Raji (cell line): ENCODE measurements at regions not wholly inside any gene's neighbourhood (a gene's known extent, or its start where the extent isn't known, plus 50 kb on each side); places are given as distances from the start of the nearest gene placed in this dataset.

Experiments
- POLR2A ChIP-seq: IDR thresholded peaks from 2 replicates; pipeline ENCODE4 v1.6.1; 2011; ENCODE audit warnings: low read depth, low read length, control low read depth; ENCODE audit not compliant: insufficient read depth

DNA sequence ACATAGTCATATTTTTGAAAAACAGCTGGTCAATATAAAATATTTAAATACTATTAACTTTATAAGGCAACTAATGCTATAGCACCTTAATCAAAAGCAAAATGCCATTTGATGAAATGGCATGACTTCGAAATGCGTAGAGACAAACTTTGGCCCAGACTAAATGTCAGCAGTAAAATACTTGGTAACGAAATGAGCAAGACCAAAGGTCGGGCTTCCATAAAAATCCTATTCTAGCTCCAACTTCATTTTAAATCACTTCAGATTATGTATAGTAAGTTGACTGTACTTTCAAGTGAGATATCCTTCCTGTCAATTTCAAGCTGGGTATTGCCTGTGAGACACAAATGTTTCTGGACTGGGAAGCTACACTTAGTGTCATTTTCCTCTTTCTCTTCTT lies 805.4 kb upstream of the ZNF608 start:
- TF ChIP-seq POLR2A: no peak

DNA sequence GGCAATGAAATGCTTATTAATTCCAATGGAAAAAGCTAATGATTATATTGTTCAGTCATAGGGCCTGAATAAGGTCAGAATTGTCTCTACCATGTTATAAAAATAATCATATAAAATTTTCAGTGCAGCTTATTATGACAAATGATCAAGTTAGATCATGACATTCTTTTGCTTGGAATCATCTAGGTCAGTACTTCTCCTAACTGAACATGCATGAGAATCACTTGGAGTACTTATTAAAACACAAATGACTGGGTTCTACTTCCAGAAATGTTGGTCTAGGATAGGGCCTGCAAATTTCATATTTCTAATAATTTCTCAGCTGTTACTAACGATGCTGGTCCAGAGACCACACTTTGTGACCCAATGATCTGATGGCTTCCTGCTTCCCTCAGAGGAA lies 806.0 kb upstream of the ZNF608 start:
- no peak for TF ChIP-seq POLR2A

DNA sequence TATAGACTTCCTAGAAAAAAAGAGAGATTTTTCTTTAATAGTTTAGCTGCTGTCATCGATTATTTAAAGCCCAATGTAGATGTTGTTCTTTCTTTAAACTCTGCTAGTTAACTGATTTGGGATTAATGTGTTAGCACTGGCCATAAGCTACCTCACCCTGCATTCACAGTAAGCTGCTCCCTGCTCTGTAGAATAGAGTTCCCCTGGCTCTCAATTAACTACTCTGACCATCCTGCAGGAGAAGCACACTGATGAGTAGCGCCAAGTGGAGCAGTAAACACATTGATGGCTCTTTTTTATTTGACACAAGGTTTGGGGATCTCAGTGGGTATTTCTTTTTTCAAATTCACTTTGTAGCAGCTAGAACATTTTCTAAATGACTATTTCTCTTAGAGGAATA lies 807.9 kb upstream of the ZNF608 start:
- no peak for TF ChIP-seq POLR2A

DNA sequence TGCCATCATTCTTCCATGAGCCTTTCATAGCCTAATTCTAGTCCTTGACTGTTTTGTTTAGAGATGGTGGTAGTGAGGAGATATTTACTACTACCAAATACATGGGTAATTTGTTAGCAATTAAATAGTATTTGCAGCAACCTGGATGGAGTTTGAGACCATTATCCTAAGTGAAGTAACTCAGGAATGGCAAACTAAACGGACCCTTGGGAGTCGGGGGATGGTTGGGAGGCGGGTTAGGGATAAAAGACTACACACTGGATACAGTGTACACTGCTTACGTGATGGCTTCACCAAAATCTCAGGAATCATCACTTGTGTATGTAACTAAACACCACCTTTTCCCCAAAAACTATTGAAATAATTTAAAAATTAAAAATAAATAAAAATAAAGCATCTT lies 809.2 kb upstream of the ZNF608 start:
- TF ChIP-seq POLR2A: no peak

DNA sequence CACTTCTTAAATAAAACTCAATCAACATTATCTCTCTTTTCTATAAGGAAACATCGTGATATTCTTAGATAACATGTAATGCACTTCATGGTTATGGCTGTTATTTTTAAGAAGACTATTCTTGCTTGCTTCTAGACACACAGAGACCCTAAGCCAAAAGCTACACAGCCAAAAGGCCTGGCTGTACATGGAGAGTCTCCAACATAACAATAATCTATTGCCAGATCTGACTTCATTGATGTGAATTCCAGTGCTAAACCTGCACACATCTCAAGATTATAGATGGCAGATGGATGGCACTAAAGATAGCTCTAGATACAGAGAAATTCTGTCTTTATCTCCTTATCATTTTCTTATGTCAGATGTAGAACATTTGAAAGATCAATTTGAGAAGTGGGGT lies 811.6 kb upstream of the ZNF608 start:
- TF ChIP-seq POLR2A: no peak

DNA sequence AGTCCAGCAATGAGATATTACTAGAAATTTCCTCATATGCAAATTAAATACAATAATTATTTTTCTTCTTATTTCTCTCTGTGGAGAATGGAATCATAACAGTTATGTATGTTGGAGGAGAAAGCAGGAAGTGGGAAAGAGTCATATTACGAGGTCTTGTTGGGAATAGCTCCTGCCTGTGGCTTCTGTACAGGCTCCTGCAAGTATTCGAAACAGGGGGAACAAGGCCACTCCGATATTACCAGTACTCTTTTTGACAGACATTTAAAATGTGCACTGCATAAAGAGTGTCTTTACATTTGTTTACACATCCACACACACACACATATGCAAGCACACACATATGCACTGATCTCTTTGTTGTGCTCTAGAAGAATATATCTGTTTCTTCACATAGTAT lies 812.0 kb upstream of the ZNF608 start:
- TF ChIP-seq POLR2A: no peak

DNA sequence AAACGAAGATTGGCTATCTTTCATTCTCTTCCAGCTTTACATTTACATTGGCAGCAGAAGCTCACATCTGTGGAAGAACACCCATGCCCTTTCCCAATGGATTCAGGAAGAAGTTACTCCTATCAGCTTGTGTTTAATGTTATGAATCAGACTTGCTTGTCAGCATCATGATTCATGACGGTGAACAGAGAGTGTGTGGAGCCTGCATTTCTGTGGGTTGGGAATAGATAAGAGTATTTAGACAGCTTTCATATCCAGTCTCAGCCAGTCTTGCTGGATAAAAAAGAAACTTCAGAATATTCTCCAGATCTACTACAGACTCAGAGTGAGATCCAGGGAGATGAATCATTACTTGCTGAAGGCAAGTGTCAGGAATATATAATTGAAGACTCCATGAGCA lies 812.9 kb upstream of the ZNF608 start:
- no peak for TF ChIP-seq POLR2A

DNA sequence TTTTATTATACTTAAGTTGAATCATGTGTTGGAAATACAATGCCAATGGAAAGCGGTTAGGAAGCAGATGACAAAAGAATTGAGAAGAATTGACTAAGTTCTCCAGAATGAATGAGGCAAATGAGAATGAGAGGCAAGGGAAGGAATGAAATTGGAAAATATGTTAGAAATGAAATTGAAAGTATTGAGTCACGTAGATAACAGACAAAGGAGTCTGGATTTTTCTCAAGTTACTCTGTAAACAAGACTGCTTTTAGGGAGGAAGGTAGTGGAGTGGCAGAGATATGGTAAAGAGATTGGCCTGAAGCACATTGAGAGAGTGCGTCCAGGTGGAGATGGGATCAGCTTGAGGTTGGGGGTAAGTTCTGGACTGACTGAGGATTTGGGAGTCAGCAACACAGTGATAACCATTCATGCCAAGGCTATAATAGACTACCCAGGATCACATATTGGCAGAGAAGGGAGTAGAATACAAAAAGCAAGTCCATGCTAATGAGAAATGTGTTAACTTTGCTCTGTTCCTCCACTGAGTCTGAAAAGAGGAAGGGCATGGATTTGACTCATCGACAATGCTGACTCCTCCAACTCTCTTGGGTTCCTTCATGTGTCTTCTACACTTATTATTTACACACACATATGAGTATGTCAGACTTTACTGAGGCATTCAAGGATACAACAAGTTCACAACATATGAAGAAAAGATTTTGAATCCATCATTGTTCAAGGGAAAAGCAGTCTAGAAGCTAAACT lies 814.2 kb upstream of the ZNF608 start:
- no peak for TF ChIP-seq POLR2A

DNA sequence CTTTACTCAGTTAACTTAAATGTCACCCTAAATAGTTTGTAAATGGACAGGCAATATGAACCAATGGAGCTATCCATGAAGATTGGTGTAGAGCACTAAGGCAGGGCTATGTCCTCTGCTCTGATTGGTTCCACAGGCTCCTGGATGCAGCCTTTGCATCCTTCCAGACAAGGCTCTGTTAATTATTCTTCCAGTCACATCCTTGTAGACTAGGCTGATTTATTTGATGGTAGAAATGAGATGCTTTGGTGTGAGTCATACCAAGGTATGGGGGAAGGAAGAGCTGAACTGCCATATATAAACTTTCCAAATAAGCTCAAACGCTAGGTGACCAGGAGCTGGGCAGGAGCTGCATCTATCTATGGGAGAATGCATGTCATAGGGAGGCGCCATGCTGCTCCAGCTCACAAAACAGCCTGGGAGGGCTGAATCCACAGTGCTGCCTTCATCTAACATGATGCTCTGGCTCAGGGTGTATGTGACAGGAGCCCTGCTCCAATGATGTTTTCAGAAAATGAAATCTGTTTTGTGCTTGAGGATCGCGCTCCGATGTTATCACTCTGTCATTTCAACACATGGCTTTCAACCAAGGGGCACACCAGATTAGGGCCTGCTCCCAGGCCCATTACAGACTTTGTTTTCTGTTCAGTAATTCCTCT lies 818.0 kb upstream of the ZNF608 start:
- no peak for TF ChIP-seq POLR2A

DNA sequence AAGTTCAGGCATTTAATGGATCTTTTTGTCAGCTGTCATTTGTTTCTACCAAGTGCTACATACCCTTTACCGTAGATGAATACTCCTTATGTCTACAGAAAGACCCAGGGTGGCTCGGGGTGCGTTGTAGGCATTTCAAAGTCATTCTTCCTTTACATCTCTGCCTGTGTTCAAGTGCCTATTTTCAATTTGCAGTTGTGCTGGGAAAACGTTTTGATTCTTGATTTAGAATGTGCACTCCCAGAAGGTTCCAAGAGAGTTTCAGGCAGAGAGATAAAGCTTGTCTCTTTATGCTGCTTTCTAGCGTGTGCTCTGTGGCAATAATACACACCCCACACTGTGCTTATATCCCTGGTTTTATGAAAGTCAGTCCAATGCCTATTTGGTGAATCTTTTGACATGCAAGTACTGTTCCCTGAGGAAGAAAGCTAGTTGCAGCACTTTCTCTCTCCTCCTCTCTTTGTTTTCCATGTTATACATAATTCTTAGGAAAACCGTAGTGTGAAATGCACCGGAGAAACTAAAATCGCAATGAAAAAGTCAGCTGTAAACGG lies 828.1 kb upstream of the ZNF608 start:
- no peak for TF ChIP-seq POLR2A

DNA sequence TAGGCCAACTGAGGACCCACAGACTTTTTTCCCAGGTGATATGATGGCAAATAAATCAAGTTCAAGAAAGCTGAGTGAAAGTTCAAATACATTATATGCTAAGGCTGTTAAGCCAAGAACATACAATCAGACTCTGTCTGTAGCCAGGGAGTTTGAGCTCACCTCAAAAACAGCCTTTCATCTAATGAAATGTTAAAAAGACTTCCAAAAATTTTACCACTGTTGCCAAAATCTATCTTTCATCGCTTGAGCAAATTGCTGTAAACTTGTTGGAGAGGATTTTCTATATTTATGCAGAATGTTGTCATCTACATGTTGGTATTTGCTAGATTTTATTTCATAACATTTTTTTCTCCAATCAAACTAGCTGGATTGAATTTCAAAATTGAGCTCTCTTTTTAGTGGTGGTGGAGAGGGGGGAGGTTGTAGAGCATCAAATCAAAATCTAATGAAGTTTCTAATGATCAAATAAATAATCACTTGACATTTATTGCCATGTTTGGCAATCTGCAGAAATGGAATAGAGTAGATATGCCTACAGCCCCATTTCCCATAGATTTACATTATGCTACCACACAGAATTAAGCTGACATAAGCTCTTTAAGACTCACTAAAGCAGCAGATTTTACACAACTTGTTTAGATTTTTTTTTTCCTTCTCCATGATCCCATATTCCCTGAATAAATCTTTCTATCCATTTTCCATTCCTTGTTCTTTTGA lies 828.9 kb upstream of the ZNF608 start:
- TF ChIP-seq POLR2A: no peak

DNA sequence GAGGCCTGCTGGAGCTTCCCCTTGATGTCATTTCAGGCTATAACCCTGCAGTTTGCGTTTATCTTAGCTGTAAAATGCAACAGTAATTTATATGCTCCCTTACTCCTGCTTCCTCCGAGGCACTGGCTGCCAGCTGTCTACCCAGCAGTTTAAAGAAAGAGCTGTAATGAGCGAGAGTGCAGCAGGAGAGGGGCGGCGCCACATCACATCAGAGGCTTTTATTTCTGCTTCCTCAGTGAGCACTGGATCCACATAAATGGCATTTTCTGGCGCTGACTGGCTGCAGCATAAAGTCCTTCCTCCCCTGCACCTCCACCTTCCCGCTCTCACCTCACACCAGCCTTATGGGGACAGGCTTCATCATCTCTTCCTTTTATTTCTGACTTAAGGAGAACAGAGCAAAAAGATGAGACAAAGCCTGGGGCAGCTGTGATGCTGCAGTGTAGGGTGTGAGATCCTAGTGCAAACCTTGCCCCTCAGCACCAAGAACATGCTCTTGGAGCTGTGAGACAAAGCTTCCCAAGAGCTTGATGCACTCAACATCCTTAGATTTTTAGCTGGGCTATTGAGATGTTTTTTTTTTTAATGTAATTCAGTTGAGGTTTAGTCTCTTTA lies 829.6 kb upstream of the ZNF608 start:
- TF ChIP-seq POLR2A: no peak

DNA sequence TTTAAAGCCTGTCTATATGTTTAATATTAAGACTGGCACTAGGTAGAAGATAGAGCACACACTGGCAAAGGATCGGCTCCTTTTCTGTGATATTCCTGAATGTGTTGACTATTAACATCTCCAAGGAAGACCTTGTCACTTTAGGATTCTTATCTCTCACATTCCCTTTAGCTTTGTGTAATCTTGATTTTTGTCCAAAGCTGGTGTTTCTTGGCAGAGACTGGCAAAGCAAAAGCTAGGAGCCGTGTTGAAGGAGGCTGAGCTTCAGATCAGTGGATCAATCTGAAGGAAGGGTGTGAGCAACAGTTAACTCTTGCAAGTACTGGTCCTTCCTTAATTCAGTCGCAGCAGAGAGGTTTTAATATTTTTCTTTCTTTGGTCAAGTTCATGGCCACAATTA lies 830.4 kb upstream of the ZNF608 start:
- no peak for TF ChIP-seq POLR2A

DNA sequence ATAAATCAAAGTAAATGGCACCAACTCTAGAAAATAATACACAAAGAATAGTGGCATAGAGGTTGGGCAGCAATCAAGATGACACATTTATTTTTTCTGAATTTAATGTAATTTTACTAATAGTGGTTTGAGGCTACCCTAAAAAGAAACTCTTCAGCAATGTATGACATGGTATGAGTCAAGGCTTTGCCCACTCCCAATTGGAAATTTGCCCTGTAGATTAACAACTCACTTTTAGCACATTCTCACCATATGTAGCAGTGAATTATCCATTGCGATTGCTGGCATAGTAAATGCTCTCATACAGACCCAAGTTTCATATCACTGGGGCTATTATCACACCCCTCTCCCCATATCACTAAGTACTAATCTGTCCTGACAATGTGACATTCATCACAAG lies 832.1 kb upstream of the ZNF608 start:
- TF ChIP-seq POLR2A: no peak

DNA sequence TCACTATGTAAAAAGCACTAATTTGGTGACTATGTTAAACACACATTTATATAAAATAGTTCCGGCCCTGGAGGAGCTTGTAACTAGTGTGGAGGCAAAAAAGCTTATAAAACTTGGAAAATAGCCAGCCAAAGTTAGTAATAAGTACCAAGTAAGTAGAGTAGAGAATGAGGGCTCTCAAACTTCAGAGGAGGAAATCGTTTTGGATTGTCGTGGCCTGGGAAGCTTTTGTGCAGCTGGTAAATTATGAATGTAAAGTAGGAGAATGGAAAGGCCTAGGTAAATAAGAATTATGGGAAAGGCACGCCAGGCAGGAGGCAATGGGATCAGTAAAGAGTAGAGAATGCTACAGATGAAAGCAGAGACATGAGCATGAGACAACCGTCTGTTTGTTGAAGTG lies 832.7 kb upstream of the ZNF608 start:
- TF ChIP-seq POLR2A: no peak
